ENCODE measurements at regions not wholly inside any gene's neighbourhood (a gene's known extent, or its start where the extent isn't known, plus 50 kb on each side); places are given as distances from the start of the nearest gene placed in this dataset.

DNA sequence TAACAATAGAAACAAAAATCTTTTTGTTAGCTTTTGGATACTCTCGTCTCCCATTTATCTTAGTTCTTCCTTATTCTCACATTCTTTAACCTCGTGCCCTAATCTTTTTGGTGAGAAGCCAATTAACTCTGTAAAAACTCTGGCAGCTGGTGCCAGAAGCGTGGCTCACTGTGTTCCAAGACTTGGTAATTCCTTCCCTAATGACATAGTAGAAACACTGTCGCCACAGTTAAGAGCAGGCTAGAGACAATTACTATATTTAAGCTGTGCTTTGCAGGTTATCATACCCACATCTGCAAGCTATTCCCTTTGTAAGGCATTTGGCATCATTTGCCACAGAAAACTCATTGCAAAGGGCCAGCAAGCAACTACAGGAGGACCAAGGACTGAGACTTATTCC is 160.9 kb upstream of the PIK3R1 start:
- no peak overlapping the region for H3K4ac ChIP-seq (ENCODE audit: low read depth, low read length)
- H2AFZ ChIP-seq (ENCODE audit: insufficient read depth, low read length, poor library complexity): no peak overlapping the region
- H3K4me3 ChIP-seq (ENCODE audit: low read depth, low read length): no peak overlapping the region
- H3K9ac ChIP-seq (ENCODE audit: low read length): no peak overlapping the region
- H4K12ac ChIP-seq (ENCODE audit: low read depth, low read length): no peak overlapping the region
- no peaks in the 10 kb centered on the region for H3K9me3 ChIP-seq (ENCODE audit: insufficient read depth, low read depth, low read length)
- no CpG with 5 or more reads among the region's 4 CpGs for WGBS (ENCODE audit: extremely low coverage, insufficient coverage, insufficient read length)
- H4K8ac ChIP-seq (ENCODE audit: low read depth, low read length): no peak overlapping the region
- H2BK12ac ChIP-seq (ENCODE audit: low read length): no peak overlapping the region
- no peaks in the 10 kb centered on the region for H3K79me1 ChIP-seq (ENCODE audit: low read length)
- no peaks in the 10 kb centered on the region for H3K79me2 ChIP-seq (ENCODE audit: control insufficient read depth, insufficient read depth, low read length, poor library complexity)
- H2BK120ac ChIP-seq (ENCODE audit: insufficient read depth, low read length, poor library complexity): no peak overlapping the region
- no peak overlapping the region for H3K18ac ChIP-seq (ENCODE audit: low read length)
- H3K36me3 ChIP-seq (ENCODE audit: control insufficient read depth in 1 of 2, insufficient read depth in 2 of 2, low read length in 2 of 2): no peaks in the 10 kb centered on the region
- H3K4me1 ChIP-seq (ENCODE audit: control insufficient read depth in 1 of 2, insufficient read depth in 2 of 2, low read length in 2 of 2): peaks cover 6 to 7% of the 10 kb centered on the region in 2 experiments
- H3K27me3 ChIP-seq (ENCODE audit: insufficient read depth, low read length): no peaks in the 10 kb centered on the region
- no peak overlapping the region for H3K4me2 ChIP-seq (ENCODE audit: low read length)
- no peak overlapping the region for H2AK5ac ChIP-seq (ENCODE audit: low read length)
- no peak overlapping the region for H4K91ac ChIP-seq (ENCODE audit: low read depth, low read length)
- no peak for DNase-seq
- H3K14ac ChIP-seq (ENCODE audit: low read length): no peak overlapping the region
- no peak overlapping the region for H3K27ac ChIP-seq (ENCODE audit: low read depth, low read length)
- H3K23ac ChIP-seq (ENCODE audit: low read length): no peak overlapping the region
- H2BK5ac ChIP-seq (ENCODE audit: low read depth, low read length, poor library complexity): no peak overlapping the region

DNA sequence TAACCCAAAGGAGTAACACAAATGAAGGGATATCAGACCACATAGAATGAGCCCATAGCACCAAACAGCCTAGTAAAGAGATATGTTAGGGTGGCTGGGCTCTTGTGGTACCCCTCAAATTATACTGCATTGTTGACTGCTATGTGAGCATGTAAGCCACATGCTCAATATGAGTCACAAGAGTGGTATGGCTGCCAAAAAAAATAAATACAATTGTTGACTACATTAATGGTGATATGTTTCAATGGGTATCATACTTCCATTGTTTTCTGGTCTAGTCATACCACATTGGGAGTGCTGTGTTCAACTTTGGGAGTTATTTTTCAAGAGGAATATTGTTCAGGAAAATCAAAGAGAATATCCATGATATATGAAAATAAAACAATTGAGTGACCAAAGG is 162.4 kb upstream of the PIK3R1 start:
- no peak overlapping the region for H2AFZ ChIP-seq (ENCODE audit: insufficient read depth, low read length, poor library complexity)
- H3K14ac ChIP-seq (ENCODE audit: low read length): no peak overlapping the region
- no peak for DNase-seq
- H4K91ac ChIP-seq (ENCODE audit: low read depth, low read length): no peak overlapping the region
- H3K4me1 ChIP-seq (ENCODE audit: control insufficient read depth in 1 of 2, insufficient read depth in 2 of 2, low read length in 2 of 2): peaks cover 6 to 7% of the 10 kb centered on the region in 2 experiments
- H3K9ac ChIP-seq (ENCODE audit: low read length): no peak overlapping the region
- no peaks in the 10 kb centered on the region for H3K79me1 ChIP-seq (ENCODE audit: low read length)
- H2BK12ac ChIP-seq (ENCODE audit: low read length): no peak overlapping the region
- no peaks in the 10 kb centered on the region for H3K79me2 ChIP-seq (ENCODE audit: control insufficient read depth, insufficient read depth, low read length, poor library complexity)
- H3K4me2 ChIP-seq (ENCODE audit: low read length): no peak overlapping the region
- H2BK5ac ChIP-seq (ENCODE audit: low read depth, low read length, poor library complexity): no peak overlapping the region
- no peak overlapping the region for H3K18ac ChIP-seq (ENCODE audit: low read length)
- H2AK5ac ChIP-seq (ENCODE audit: low read length): no peak overlapping the region
- no peak overlapping the region for H3K4ac ChIP-seq (ENCODE audit: low read depth, low read length)
- no peaks in the 10 kb centered on the region for H3K36me3 ChIP-seq (ENCODE audit: control insufficient read depth in 1 of 2, insufficient read depth in 2 of 2, low read length in 2 of 2)
- peaks cover 2% of the 10 kb centered on the region for H3K9me3 ChIP-seq (ENCODE audit: insufficient read depth, low read depth, low read length)
- no peak overlapping the region for H3K27ac ChIP-seq (ENCODE audit: low read depth, low read length)
- H4K12ac ChIP-seq (ENCODE audit: low read depth, low read length): no peak overlapping the region
- no peaks in the 10 kb centered on the region for H3K27me3 ChIP-seq (ENCODE audit: insufficient read depth, low read length)
- no peak overlapping the region for H4K8ac ChIP-seq (ENCODE audit: low read depth, low read length)
- H2BK120ac ChIP-seq (ENCODE audit: insufficient read depth, low read length, poor library complexity): no peak overlapping the region
- H3K23ac ChIP-seq (ENCODE audit: low read length): no peak overlapping the region
- no peak overlapping the region for H3K4me3 ChIP-seq (ENCODE audit: low read depth, low read length)

DNA sequence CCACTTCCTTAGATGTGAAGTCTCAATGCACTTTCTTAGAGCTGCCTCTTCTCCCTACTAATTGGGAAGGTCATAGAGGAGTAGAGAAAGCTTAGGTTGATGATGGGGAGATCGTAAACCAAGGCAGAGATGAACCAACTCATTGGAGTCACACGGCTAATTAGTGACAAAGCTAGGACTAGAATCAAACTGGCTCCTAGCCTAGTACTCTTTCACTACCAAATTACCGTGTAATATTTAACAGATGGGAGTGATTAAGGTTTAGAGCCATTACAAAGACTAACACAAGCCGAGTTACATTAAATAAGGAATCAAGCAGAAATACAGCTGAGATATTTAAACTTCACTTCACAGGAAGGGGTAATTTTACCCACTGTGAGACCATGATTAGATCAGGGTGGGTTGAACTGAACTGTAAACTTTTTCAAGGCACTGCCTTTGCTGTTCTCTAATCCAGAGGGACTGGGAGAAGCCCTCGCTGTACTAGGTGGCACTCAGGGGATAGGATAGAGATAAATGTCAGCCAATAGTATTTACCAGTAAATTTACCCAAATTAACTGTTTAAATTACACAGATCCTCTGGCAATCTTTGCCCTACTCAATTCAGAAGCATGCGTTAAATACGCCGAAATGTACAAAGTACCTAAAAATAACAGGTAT is 166.4 kb upstream of the PIK3R1 start:
- no peak overlapping the region for H2BK12ac ChIP-seq (ENCODE audit: low read length)
- WGBS (ENCODE audit: extremely low coverage, insufficient coverage, insufficient read length): no CpG with 5 or more reads among the region's 8 CpGs

DNA sequence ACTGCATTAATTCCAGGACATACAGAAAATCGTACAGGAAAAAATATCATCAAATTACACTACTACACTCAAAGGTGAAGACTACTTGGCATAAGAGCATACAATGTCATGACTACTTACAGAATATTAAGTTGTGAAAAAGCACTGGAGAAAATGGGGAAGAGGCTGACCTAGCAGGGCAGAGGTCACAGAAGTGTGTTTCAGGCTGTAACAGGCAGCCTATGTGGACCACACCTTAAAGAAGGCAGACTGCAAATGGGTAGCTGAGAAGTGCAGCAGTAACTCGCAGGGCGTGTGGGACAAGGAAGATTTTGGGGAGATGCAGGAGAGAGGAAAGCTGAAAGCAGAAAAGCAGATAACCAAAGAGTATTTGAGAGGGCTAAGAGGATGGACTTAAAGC is 167.0 kb upstream of the PIK3R1 start:
- Histone ChIP-seq H3K4me1 (ENCODE audit: control insufficient read depth in 1 of 2, insufficient read depth in 2 of 2, low read length in 2 of 2) (no peaks in the 10 kb centered on the region), H3K9ac (ENCODE audit: low read length) (no peak overlapping the region), H3K14ac (ENCODE audit: low read length) (no peak overlapping the region), H3K4me2 (ENCODE audit: low read length) (no peak overlapping the region), H4K91ac (ENCODE audit: low read depth, low read length) (no peak overlapping the region), H3K18ac (ENCODE audit: low read length) (no peak overlapping the region), H4K12ac (ENCODE audit: low read depth, low read length) (no peak overlapping the region), H4K8ac (ENCODE audit: low read depth, low read length) (no peak overlapping the region), H3K27me3 (ENCODE audit: insufficient read depth, low read length) (no peaks in the 10 kb centered on the region), H2AK5ac (ENCODE audit: low read length) (no peak overlapping the region), H2BK12ac (ENCODE audit: low read length) (no peak overlapping the region), H3K4me3 (ENCODE audit: low read depth, low read length) (no peak overlapping the region), H3K79me1 (ENCODE audit: low read length) (no peaks in the 10 kb centered on the region), H3K79me2 (ENCODE audit: control insufficient read depth, insufficient read depth, low read length, poor library complexity) (no peaks in the 10 kb centered on the region), H3K36me3 (ENCODE audit: control insufficient read depth in 1 of 2, insufficient read depth in 2 of 2, low read length in 2 of 2) (no peaks in the 10 kb centered on the region), H2AFZ (ENCODE audit: insufficient read depth, low read length, poor library complexity) (no peak overlapping the region), H3K9me3 (ENCODE audit: insufficient read depth, low read depth, low read length) (peaks cover 2% of the 10 kb centered on the region), H2BK5ac (ENCODE audit: low read depth, low read length, poor library complexity) (no peak overlapping the region), H3K4ac (ENCODE audit: low read depth, low read length) (no peak overlapping the region), H3K23ac (ENCODE audit: low read length) (no peak overlapping the region), H2BK120ac (ENCODE audit: insufficient read depth, low read length, poor library complexity) (no peak overlapping the region), H3K27ac (ENCODE audit: low read depth, low read length) (no peak overlapping the region)
- no peak for DNase-seq
- WGBS (ENCODE audit: extremely low coverage, insufficient coverage, insufficient read length): no CpG with 5 or more reads among the region's 3 CpGs

More for the DNA sequence above, 166.4 kb upstream of the PIK3R1 start:
- Histone ChIP-seq H3K9me3 (ENCODE audit: insufficient read depth, low read depth, low read length) (peaks cover 2% of the 10 kb centered on the region), H2AK5ac (ENCODE audit: low read length) (no peak overlapping the region), H4K12ac (ENCODE audit: low read depth, low read length) (no peak overlapping the region), H3K27me3 (ENCODE audit: insufficient read depth, low read length) (no peaks in the 10 kb centered on the region), H3K79me2 (ENCODE audit: control insufficient read depth, insufficient read depth, low read length, poor library complexity) (no peaks in the 10 kb centered on the region), H3K4me3 (ENCODE audit: low read depth, low read length) (no peak overlapping the region), H3K36me3 (ENCODE audit: control insufficient read depth in 1 of 2, insufficient read depth in 2 of 2, low read length in 2 of 2) (no peaks in the 10 kb centered on the region), H3K4me2 (ENCODE audit: low read length) (no peak overlapping the region), H2AFZ (ENCODE audit: insufficient read depth, low read length, poor library complexity) (no peak overlapping the region), H3K4me1 (ENCODE audit: control insufficient read depth in 1 of 2, insufficient read depth in 2 of 2, low read length in 2 of 2) (no peaks in the 10 kb centered on the region), H4K8ac (ENCODE audit: low read depth, low read length) (no peak overlapping the region), H3K79me1 (ENCODE audit: low read length) (no peaks in the 10 kb centered on the region), H3K27ac (ENCODE audit: low read depth, low read length) (no peak overlapping the region), H3K14ac (ENCODE audit: low read length) (no peak overlapping the region), H3K4ac (ENCODE audit: low read depth, low read length) (no peak overlapping the region), H4K91ac (ENCODE audit: low read depth, low read length) (no peak overlapping the region), H3K18ac (ENCODE audit: low read length) (no peak overlapping the region), H2BK5ac (ENCODE audit: low read depth, low read length, poor library complexity) (no peak overlapping the region), H3K9ac (ENCODE audit: low read length) (no peak overlapping the region), H3K23ac (ENCODE audit: low read length) (no peak overlapping the region), H2BK120ac (ENCODE audit: insufficient read depth, low read length, poor library complexity) (no peak overlapping the region)
- no peak for DNase-seq
